Frontal cortex (tissue), 3 donors: ENCODE measurements at regions not wholly inside any gene's neighbourhood (a gene's known extent, or its start where the extent isn't known, plus 50 kb on each side); places are given as distances from the start of the nearest gene placed in this dataset.

Experiments
- DNase-seq, 2 donors: peaks; one replicate each; pipeline ENCODE4 v3.0.0; 2012; ENCODE audit warnings: low spot score in 2 of 2
- FAIRE-seq: peaks from 2 replicates; lab custom pipeline; 2012; peaks lifted over from hg19 to GRCh38; lab: Jason Lieb, UNC
- donor health status: control.
- donor health status: control.
- donor health status: control.

- FAIRE-seq, result no peak
These were observed 86.7 kb upstream of the RBMS3 start for GRCh38 chr3:29194139-29194538.

GRCh38 chr3:29195056-29195455 is 85.8 kb upstream of the RBMS3 start:
- no peak for DNase-seq
- FAIRE-seq, result no peak

More at GRCh38 chr3:29194139-29194538, 86.7 kb upstream of the RBMS3 start:
- DNase-seq, result no peak

DNA sequence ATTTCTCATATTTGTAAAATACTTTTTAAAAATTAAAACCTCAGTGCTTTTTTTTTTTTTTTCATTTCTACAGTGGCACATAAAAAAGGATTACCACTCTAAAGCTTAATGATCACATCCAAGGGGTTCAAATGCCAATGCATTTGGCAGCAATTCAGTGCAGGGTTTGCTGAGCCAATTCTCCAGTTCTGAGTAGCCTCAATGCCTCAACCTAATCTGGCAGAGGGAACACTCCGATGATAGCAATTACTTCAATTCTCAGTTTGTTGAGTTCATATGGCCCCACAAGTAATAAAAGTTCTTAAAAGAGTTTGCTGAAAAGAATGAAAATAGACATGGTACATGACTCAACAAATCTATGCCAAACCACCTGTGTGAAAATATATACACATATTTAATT is 79.3 kb upstream of the RBMS3 start:
- FAIRE-seq, result no peak
- DNase-seq, result no peak

GRCh38 chr3:29202378-29202777 is 78.5 kb upstream of the RBMS3 start:
- no peak for DNase-seq

DNA sequence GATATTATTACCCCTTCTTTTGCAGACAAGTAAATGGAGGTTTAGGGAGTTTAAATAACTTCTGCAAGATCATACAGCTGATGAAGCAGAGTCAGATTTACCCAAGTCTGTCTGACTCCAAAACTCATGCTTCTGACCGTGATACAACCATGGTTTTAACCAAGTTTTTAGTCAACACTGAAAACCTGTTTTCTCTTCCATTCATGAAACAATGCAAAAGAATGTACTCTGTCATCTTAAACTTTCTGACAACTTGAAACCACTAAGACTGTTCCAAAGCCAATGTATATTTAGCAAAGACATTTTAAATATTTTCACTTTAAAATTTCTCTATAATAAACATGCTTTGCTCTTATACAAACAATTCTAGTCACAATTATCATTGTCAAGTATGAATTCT is 77.0 kb upstream of the RBMS3 start:
- no peak for DNase-seq
- no peak for FAIRE-seq

More at GRCh38 chr3:29202378-29202777, 78.5 kb upstream of the RBMS3 start:
- FAIRE-seq, result no peak

- no peak for FAIRE-seq
- no peak for DNase-seq
These were observed 73.4 kb upstream of the RBMS3 start for GRCh38 chr3:29207427-29207826.

DNA sequence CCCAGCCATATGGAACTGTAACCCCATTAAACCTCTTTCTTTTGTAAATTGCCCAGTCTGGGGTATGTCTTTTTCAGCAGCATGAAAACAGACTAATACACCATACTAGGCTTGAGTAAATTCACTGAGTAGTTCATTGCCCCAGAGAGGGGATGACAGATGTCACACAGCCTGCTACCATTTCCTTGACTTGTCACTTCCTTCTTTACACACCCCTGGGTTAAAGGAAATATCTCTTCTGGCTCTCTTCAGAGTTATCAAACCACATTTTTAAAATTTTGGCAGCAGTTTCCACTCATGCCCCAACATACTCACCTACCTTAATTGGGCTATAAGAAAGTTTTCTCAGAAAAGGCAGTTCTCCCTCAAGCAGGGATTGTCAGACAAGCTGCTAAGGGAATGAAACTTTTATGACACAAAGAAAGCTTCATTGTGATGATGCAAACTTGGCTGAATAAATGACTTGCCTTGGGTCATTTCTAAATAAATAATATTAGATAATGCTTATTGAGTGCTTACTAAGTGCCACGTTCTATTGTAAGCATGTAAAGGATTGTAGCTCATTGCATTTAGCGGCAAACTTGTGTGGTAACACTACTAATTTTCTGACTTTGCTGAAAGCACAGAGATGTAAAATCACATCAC is 68.0 kb upstream of the RBMS3 start:
- FAIRE-seq (no peak), DNase-seq (no peak)

GRCh38 chr3:29214009-29214658 is 66.7 kb upstream of the RBMS3 start:
- FAIRE-seq (no peak), DNase-seq (no peak)

DNA sequence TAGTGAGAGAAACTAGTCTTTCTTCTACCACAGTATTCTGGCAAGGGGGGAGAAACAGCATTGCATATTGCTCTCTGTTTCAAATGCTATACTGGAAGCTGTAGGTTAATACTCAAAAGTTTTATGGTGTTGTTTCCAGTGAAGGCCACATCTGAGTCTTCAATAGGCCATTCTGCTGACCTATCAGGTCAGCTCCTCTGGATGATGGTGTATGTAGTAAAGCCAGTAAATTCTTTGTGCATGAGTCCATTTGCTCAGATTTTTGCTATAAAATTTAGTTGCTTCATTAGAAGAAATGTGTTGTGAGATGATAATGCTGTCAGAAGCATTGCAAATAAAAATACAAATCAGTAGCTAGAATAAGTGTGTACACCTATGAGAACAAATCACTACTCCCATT is 64.9 kb upstream of the RBMS3 start:
- DNase-seq (no peak), FAIRE-seq (no peak)

DNA sequence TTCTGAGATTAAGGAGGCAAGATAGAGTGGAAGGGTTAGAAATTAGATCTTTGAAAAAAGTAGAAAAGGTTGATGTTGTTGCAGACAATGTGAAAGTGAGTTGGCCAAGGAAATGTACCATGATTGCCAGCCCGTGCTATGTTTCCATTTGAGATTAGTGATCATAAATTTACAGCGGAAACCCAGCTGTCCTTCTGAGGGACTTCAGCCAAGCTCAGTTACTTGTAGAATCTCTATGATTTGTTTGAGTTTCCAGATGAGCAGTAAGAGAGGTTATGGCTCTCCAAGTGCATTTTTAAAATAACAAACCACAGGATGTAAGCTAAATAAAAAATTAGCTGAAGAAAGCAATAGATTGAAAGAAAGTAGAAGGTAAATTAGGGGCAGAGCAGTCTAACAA is 54.2 kb upstream of the RBMS3 start:
- FAIRE-seq, result no peak
- DNase-seq, result no peak

DNA sequence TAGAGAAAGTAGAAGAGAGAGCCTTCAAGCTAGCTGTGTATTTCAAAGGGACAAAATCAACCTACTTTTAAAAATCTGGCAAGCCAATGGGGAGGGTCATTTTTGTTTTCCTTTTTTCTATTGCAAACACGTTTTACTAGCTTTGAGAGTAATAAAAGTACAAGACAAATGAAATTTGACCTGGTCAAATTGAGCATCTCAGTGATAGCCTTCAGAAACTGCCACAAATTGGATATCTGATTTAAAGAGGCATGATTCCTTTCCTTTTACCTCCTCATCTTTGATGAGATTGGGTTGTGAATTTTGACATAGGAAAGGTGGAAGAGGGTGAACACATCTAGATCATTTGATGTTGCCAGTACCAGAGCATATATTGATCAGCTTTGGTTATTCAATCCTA is 53.6 kb upstream of the RBMS3 start:
- FAIRE-seq (no peak), DNase-seq (no peak)
